Astrocyte (in vitro differentiated cells and primary cell): ENCODE measurements at regions not wholly inside any gene's neighbourhood (a gene's known extent, or its start where the extent isn't known, plus 50 kb on each side); places are given as distances from the start of the nearest gene placed in this dataset.

Source experiments
- CTCF ChIP-seq: IDR thresholded peaks from 2 replicates; pipeline ENCODE4 v1.5.1; 2011; ENCODE audit warnings: low read depth, mild to moderate bottlenecking, inconsistent platforms, low read length, moderate library complexity; ENCODE audit not compliant: insufficient read depth
- EZH2 ChIP-seq: IDR thresholded peaks from 2 replicates; pipeline ENCODE4 v1.6.1; 2012; ENCODE audit warnings: mild to moderate bottlenecking, low read length, inconsistent platforms; ENCODE audit not compliant: insufficient read depth

- TF ChIP-seq CTCF (no peak), EZH2 (no peak)
Observed at GRCh38 chr4:62196338-62196737, 996.2 kb downstream of the ADGRL3 start.
